HG03135 (cell line): ENCODE measurements at regions not wholly inside any gene's neighbourhood (a gene's known extent, or its start where the extent isn't known, plus 50 kb on each side); places are given as distances from the start of the nearest gene placed in this dataset.

Experiments used
- ATAC-seq: cut with Tn5 transposase; IDR thresholded peaks from one replicate; pipeline ENCODE4 v1.9.1; 2021; ENCODE audit warnings: mild to moderate bottlenecking, moderate library complexity; ENCODE audit not compliant: unreplicated experiment

GRCh38 chr3:30290479-30290878 lies 315.9 kb upstream of the TGFBR2 start:
- no peak for ATAC-seq

GRCh38 chr3:30292192-30292893 lies 314.1 kb upstream of the TGFBR2 start:
- ATAC-seq = no peak

GRCh38 chr3:30293621-30294240 lies 312.7 kb upstream of the TGFBR2 start:
- ATAC-seq = no peak

GRCh38 chr3:30294241-30294667 lies 312.1 kb upstream of the TGFBR2 start:
- no peak for ATAC-seq

- no peak for ATAC-seq
These were observed 309.3 kb upstream of the TGFBR2 start for GRCh38 chr3:30297112-30297511.

DNA sequence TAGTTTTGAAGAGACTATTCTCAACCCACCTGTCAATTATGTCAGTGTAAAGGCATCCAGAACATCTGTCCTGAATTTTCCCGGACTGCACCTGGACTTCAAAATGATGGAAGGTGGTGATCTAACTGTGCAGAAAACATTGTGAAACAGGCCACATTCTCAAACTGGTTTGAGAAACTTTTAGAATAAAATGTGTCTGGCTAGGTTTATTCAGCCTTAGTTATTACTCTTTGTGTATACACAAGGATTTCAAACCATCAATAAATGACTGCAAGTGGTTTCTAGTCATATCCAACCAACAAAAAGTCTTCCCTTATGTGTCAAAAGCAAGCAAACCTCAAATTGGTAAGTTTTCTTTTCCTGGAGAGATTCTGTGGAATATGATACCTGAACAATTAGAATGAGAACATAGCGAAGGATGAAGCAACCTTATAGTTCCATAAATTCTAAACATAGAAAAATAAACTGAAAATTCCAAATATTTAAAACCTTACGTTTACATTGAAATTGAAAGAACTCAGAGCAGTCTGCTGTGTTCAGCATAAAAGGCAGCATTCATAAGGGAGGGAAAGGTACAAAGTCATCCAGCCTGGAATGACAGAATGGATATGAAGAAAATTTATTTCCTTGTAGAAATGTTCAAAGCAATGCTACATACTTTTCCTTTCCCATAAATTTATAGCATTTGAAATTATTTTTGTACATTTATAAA lies 306.6 kb upstream of the TGFBR2 start:
- ATAC-seq = no peak

DNA sequence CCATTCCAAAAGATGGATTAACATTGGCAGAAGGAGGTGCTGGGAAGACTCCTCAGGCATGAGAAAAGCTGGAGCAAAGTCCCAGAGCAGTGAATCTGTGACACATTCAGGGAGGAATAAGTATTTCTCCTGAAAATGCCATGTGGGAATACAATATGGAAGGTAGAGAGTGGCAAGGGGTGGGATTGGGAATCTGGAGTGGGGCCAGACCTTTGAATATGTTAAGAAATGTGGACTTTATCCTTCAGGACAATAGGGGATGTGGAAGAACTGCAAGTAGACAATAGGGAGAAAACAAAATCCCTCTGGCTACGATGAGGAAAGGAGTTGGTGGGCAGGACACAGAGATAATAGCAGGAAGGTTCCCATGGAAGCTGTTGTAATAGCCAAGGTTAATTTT lies 305.6 kb upstream of the TGFBR2 start:
- ATAC-seq = no peak

DNA sequence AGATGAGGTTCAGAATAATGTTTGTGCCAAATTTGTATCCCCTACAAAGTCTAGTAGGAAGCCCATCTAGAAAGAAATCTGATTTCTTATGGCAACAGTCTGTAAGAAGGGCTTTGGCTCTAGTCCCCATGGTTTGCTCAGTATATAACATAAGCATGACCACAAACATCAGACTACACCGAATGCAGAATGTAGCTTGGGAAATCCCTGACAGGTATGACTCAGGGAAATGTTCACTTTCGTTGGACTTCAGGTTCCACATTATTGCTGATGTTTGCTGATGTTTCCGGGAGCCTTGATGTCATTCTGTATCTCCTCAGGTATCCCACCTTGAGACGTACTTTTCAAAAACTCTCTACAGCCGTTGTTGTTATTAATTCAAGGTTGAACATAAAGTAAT lies 304.4 kb upstream of the TGFBR2 start:
- ATAC-seq = no peak

GRCh38 chr3:30303770-30304169 lies 302.6 kb upstream of the TGFBR2 start:
- no peak for ATAC-seq

- no peak for ATAC-seq
These were observed 301.4 kb upstream of the TGFBR2 start for GRCh38 chr3:30305021-30305420.

DNA sequence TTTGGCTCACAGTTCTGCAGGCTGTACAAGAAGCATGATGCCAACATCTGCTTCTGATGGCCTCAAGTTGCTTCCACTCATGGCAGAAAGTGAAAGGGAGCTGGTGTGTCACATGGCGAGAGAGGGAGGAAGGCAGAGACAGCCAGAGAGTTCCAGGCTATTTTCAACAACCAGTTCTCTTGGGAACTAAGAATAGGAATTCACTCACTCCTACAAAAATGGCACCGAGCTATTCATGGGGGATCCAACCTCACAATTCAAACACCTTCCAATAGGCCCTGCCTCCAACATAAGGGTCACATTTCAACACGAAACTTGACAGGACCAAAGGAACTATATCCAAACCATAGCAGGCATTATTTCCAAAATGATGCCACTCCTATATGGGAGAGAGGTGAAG lies 299.5 kb upstream of the TGFBR2 start:
- ATAC-seq = no peak

DNA sequence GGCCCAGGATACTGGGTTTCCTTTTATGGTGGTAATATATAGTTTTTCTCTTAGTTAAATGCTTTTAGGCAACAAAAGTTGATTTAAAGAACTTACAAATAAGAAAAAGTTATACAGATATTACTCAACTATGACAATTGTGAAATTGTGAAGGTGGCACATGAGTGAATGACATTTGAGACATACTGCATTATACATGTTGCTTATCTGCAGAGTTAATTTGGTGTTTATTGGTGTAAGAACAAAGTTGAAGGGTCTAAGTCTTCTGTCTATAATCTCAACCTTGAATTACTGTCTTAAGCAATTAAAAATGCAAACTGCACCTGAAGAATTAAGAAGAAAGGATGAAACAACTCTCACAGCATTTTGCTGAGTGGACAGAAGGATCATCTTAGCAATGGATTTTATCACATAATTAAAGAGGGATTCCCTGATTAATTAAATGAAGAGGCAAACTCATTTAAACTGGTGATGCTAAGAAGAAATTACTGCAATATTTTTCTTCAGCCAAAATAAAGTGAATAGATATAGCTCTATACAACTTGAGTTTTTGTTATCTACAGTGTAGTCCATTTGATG lies 298.9 kb upstream of the TGFBR2 start:
- ATAC-seq = no peak

- ATAC-seq = no peak
These were observed 298.3 kb upstream of the TGFBR2 start for GRCh38 chr3:30308131-30308530.

DNA sequence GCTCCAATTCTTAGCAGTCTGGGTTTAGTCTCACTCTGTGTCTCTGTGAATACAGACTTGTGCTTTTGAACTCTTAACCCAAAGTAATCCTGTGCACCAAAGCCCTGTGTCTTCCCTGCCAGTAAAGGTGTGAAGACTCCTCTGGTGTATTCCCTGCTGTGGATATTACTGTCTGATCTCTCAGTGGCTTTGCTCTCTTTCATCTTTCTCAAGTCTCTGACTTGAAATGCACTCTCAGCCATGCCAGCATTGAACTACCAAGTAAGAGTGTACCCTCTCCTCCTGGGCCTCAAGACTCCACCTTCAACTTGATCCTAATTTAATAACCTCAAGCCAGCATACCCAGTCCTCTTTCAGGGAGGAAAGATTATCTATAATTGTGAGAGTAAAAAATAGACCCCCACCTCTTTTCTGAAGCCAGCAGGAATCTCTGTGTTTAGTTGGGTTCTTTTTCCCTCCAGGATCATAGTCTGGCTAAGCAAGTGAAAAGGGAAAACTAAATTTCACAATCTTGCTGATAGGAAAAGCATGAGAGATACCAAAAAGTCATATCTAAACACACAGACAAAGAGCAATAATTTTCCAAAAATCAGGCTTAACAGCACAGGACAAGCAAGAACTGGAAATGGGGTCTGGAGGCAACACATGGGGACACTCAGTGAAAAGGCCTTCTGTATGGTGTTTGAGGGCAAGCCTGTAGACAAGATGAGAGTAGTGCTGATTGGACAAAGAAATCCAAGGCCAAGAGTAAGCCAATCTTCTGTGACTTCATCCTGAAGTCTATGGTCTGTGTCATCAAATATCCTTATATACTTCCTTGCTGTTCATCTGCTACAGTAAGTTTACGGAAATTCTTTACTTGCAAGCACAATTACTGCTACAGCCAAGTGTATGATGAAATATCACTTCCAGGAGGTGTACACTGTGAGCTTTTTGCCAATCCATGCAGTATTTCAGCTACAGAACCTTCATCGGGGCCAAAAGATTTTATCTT lies 296.1 kb upstream of the TGFBR2 start:
- ATAC-seq = no peak

- ATAC-seq = no peak
These were observed 294.6 kb upstream of the TGFBR2 start for GRCh38 chr3:30311781-30312180.

- ATAC-seq = no peak
These were observed 292.6 kb upstream of the TGFBR2 start for GRCh38 chr3:30313840-30314239.

- ATAC-seq = no peak
These were observed 291.6 kb upstream of the TGFBR2 start for GRCh38 chr3:30314757-30315325.

DNA sequence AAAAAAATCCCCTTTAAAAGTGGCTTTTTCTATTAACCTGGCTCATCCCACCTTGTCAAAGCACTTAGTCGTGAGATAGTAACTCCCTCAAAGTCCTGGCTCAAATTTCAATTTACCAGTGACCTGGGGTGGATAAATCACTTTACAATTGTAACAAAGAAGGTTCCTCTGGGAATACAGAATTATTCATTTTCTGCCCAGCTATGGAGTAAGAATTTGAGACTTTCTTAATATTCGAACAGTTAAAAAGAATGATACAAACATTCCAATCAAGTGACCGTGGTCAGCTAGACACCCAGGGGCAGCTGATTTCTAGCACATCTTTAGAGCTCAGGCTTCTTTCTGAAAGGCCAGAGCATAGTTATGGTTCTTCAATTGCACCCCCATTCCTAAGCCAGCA lies 291.0 kb upstream of the TGFBR2 start:
- no peak for ATAC-seq

DNA sequence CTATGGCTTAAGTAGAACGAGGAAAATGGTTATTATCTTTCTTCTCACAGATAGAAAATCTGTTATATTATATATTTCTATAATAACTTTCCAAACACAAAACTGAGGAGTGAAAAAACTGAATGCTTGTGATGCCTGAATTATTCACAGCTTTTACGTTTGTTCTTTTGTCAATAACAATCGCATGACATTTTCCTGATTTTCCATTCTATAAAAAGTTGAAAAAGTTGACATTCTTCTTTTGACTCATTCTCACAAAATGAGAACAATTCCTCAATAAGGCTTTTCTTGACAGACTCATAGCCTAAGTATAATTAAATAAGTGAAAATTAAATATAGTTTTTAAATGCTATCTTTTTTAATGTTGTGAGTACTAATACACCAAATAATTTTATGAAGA lies 288.8 kb upstream of the TGFBR2 start:
- no peak for ATAC-seq

- no peak for ATAC-seq
These were observed 288.3 kb upstream of the TGFBR2 start for GRCh38 chr3:30318110-30318509.
